H1 (cell line): ENCODE measurements at regions not wholly inside any gene's neighbourhood (a gene's known extent, or its start where the extent isn't known, plus 50 kb on each side); places are given as distances from the start of the nearest gene placed in this dataset.

ENCODE experiments used
- CBX5 ChIP-seq: fragments of 300-800, 300-1000 bp; sonication (generic); IDR thresholded peaks from 2 replicates; pipeline ENCODE4 v1.7.1; 2016; ENCODE audit warnings: antibody characterized with exemption, low read length, low read depth
- NRF1 ChIP-seq: IDR thresholded peaks from 2 replicates; pipeline ENCODE4 v1.6.1; 2011; ENCODE audit warnings: mild to moderate bottlenecking, low read depth, low read length, improper control_type of control experiment
- PHF8 ChIP-seq: fragments of 200-600 bp; sonication (generic); conservative IDR thresholded peaks from 2 replicates; pipeline ENCODE4 v1.7.1; 2012; ENCODE audit warnings: low read depth, mild to moderate bottlenecking, inconsistent platforms, low read length, moderate library complexity
- YY1 ChIP-seq: IDR thresholded peaks from 2 replicates; pipeline ENCODE4 v1.6.1; 2011; ENCODE audit warnings: low read depth, mild to moderate bottlenecking, low read length
- TF ChIP-seq, protein P1 (sequence below): fragments of 300-600 bp; sonication (generic); IDR thresholded peaks from 2 replicates; pipeline ENCODE4 v1.7.1; 2012; ENCODE audit warnings: low read length, moderate library complexity, mild to moderate bottlenecking, inconsistent platforms; ENCODE audit not compliant: insufficient replicate concordance

DNA sequence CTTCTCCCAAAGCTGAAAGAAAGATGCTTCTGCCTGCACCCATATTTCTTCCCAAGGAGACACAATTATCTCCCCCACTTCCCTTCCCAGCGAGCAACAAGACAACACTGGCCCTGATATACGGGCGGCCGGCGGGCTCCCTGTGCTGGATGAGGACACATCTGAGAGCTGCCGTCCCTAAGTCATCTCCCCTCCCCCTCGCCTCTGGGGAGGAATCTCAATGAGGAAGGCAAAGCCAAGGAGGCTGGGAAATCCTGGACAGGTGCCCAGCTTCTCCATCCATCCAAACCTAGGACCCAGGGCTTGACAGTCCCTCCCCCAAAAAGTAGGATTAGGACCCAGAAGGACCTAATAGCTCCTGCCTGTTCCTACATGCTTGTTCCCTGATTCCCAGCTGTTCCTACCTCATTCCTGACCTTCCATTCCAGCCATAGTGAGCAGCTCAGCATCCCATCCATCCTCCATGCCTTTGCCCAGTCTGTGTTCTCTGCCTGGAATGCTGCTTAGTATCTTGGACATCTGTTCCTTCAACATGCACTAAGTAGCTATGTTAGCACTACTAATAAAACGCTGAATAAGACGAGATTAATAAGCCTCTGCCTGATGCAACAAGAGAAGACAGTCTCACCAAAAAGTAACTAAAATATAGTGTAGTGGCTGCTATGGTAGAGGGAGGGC lies 167.9 kb downstream of the CCT6B start (continued):
- TF ChIP-seq, protein P1, sequence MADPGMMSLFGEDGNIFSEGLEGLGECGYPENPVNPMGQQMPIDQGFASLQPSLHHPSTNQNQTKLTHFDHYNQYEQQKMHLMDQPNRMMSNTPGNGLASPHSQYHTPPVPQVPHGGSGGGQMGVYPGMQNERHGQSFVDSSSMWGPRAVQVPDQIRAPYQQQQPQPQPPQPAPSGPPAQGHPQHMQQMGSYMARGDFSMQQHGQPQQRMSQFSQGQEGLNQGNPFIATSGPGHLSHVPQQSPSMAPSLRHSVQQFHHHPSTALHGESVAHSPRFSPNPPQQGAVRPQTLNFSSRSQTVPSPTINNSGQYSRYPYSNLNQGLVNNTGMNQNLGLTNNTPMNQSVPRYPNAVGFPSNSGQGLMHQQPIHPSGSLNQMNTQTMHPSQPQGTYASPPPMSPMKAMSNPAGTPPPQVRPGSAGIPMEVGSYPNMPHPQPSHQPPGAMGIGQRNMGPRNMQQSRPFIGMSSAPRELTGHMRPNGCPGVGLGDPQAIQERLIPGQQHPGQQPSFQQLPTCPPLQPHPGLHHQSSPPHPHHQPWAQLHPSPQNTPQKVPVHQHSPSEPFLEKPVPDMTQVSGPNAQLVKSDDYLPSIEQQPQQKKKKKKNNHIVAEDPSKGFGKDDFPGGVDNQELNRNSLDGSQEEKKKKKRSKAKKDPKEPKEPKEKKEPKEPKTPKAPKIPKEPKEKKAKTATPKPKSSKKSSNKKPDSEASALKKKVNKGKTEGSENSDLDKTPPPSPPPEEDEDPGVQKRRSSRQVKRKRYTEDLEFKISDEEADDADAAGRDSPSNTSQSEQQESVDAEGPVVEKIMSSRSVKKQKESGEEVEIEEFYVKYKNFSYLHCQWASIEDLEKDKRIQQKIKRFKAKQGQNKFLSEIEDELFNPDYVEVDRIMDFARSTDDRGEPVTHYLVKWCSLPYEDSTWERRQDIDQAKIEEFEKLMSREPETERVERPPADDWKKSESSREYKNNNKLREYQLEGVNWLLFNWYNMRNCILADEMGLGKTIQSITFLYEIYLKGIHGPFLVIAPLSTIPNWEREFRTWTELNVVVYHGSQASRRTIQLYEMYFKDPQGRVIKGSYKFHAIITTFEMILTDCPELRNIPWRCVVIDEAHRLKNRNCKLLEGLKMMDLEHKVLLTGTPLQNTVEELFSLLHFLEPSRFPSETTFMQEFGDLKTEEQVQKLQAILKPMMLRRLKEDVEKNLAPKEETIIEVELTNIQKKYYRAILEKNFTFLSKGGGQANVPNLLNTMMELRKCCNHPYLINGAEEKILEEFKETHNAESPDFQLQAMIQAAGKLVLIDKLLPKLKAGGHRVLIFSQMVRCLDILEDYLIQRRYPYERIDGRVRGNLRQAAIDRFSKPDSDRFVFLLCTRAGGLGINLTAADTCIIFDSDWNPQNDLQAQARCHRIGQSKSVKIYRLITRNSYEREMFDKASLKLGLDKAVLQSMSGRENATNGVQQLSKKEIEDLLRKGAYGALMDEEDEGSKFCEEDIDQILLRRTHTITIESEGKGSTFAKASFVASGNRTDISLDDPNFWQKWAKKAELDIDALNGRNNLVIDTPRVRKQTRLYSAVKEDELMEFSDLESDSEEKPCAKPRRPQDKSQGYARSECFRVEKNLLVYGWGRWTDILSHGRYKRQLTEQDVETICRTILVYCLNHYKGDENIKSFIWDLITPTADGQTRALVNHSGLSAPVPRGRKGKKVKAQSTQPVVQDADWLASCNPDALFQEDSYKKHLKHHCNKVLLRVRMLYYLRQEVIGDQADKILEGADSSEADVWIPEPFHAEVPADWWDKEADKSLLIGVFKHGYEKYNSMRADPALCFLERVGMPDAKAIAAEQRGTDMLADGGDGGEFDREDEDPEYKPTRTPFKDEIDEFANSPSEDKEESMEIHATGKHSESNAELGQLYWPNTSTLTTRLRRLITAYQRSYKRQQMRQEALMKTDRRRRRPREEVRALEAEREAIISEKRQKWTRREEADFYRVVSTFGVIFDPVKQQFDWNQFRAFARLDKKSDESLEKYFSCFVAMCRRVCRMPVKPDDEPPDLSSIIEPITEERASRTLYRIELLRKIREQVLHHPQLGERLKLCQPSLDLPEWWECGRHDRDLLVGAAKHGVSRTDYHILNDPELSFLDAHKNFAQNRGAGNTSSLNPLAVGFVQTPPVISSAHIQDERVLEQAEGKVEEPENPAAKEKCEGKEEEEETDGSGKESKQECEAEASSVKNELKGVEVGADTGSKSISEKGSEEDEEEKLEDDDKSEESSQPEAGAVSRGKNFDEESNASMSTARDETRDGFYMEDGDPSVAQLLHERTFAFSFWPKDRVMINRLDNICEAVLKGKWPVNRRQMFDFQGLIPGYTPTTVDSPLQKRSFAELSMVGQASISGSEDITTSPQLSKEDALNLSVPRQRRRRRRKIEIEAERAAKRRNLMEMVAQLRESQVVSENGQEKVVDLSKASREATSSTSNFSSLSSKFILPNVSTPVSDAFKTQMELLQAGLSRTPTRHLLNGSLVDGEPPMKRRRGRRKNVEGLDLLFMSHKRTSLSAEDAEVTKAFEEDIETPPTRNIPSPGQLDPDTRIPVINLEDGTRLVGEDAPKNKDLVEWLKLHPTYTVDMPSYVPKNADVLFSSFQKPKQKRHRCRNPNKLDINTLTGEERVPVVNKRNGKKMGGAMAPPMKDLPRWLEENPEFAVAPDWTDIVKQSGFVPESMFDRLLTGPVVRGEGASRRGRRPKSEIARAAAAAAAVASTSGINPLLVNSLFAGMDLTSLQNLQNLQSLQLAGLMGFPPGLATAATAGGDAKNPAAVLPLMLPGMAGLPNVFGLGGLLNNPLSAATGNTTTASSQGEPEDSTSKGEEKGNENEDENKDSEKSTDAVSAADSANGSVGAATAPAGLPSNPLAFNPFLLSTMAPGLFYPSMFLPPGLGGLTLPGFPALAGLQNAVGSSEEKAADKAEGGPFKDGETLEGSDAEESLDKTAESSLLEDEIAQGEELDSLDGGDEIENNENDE, result no peak
- TF ChIP-seq NRF1 (no peak), PHF8 (no peak), YY1 (no peak), CBX5 (no peak)
